ENCODE measurements at regions not wholly inside any gene's neighbourhood (a gene's known extent, or its start where the extent isn't known, plus 50 kb on each side); places are given as distances from the start of the nearest gene placed in this dataset.

- TF ChIP-seq CTCF (IDR thresholded peaks at IDR 0.05) (no peak), POLR2A (IDR thresholded peaks at IDR 0.05) (no peak)
These were observed 111.2 kb upstream of the ZNF827 start for GRCh38 chr4:146049802-146050201.
